H1 (cell line): ENCODE measurements at regions not wholly inside any gene's neighbourhood (a gene's known extent, or its start where the extent isn't known, plus 50 kb on each side); places are given as distances from the start of the nearest gene placed in this dataset.

Experiments used
- CTCF ChIA-PET: fragments of 300-600 bp; sonication (Branson Sonifier 250); formaldehyde crosslinking; loops from one replicate; lab custom pipeline; 2021; ENCODE audit not compliant: partially characterized antibody; lab: Charles Lee
- POLR2A ChIA-PET: fragments of 300-600 bp; sonication (Branson Sonifier 250); formaldehyde crosslinking; loops from one replicate; lab custom pipeline; 2021; ENCODE audit warnings: inconsistent platforms; ENCODE audit not compliant: partially characterized antibody; lab: Charles Lee
- DNase-seq, 2 experiments: peaks; one replicate each; pipeline versions ENCODE4 v3.0.0 to v3.0.0-alpha.2; 2010 to 2022; ENCODE audit warnings: low spot score in 2 of 2, low read depth in 1 of 2, mixed read lengths in 1 of 2
- FAIRE-seq: peaks from 2 replicates; lab custom pipeline; 2011; peaks lifted over from hg19 to GRCh38; lab: Jason Lieb, UNC
- H2AFZ ChIP-seq: 2 replicates; pipeline ENCODE4 v1.8.1; 2012; ENCODE audit warnings: low read length, inconsistent platforms
- H2AK5ac ChIP-seq: 2 replicates; pipeline ENCODE4 v1.6.1; 2013; ENCODE audit warnings: low read depth, low read length
- H2BK120ac ChIP-seq: replicated peaks from 2 replicates; pipeline ENCODE3; 2013; ENCODE audit warnings: low read depth, low read length, inconsistent platforms
- H2BK12ac ChIP-seq: 2 replicates; pipeline ENCODE4 v1.6.1; 2013; ENCODE audit warnings: low read depth, low read length
- H2BK15ac ChIP-seq: 2 replicates; pipeline ENCODE4 v1.6.1; 2013; ENCODE audit warnings: low read length
- H2BK20ac ChIP-seq: 2 replicates; pipeline ENCODE4 v1.6.1; 2013; ENCODE audit warnings: low read length
- H2BK5ac ChIP-seq: 2 replicates; pipeline ENCODE4 v1.6.1; 2013; ENCODE audit warnings: low read depth, low read length
- H3K14ac ChIP-seq: 2 replicates; pipeline ENCODE4 v1.6.1; 2013; ENCODE audit warnings: inconsistent platforms; ENCODE audit not compliant: insufficient read length
- H3K18ac ChIP-seq: 2 replicates; pipeline ENCODE4 v1.6.1; 2013; ENCODE audit warnings: low read length; ENCODE audit errors: extremely low read depth
- H3K23ac ChIP-seq: 2 replicates; pipeline ENCODE4 v1.6.1; 2013; ENCODE audit warnings: inconsistent platforms; ENCODE audit not compliant: insufficient read length
- H3K23me2 ChIP-seq: 2 replicates; pipeline ENCODE4 v1.6.1; 2013; ENCODE audit warnings: low read depth, low read length
- H3K27ac ChIP-seq: 2 replicates; pipeline ENCODE4 v1.6.1; 2011; ENCODE audit warnings: low read depth, low read length, inconsistent platforms
- H3K27me3 ChIP-seq, 4 experiments: replicated peaks in 1 of 4; 1 replicate in 1 of 4; 2 replicates in 3 of 4; pipeline versions ENCODE4 v1.6.1 to v1.8.1; 2011 to 2013; ENCODE audit warnings: low read length in 3 of 4, mild to moderate bottlenecking in 3 of 4, inconsistent platforms in 2 of 4, mixed read lengths in 2 of 4, moderate library complexity in 1 of 4; ENCODE audit not compliant: control insufficient read depth in 3 of 4, insufficient read depth in 3 of 4; ENCODE audit errors: extremely low read depth in 1 of 4
- H3K36me3 ChIP-seq, 4 experiments: 2 replicates each; pipeline versions ENCODE4 v1.6.1 to v1.8.1; 2011 to 2013; ENCODE audit warnings: mild to moderate bottlenecking in 4 of 4, low read length in 3 of 4, moderate library complexity in 2 of 4, control low read depth in 1 of 4, inconsistent platforms in 1 of 4; ENCODE audit not compliant: insufficient read depth in 4 of 4, control insufficient read depth in 2 of 4
- H3K4ac ChIP-seq: replicated peaks from 2 replicates; pipeline ENCODE3; 2013; ENCODE audit warnings: low read length, low read depth, mixed read lengths, inconsistent platforms; ENCODE audit not compliant: insufficient read length
- H3K4me1 ChIP-seq, 4 experiments: replicated peaks in 1 of 4; 1 replicate in 1 of 4; 2 replicates in 3 of 4; pipeline versions ENCODE4 v1.6.1 to v1.8.1; 2011 to 2013; ENCODE audit warnings: low read length in 3 of 4, inconsistent platforms in 2 of 4, mixed read lengths in 1 of 4; ENCODE audit not compliant: insufficient read depth in 4 of 4, control insufficient read depth in 3 of 4
- H3K4me2 ChIP-seq, 2 experiments: 2 replicates each; pipeline versions ENCODE4 v1.6.1 to v1.8.1; 2011 to 2013; ENCODE audit warnings: low read depth in 2 of 2, low read length in 2 of 2, control low read depth in 1 of 2, inconsistent platforms in 1 of 2, mild to moderate bottlenecking in 1 of 2; ENCODE audit not compliant: insufficient read depth in 1 of 2
- H3K4me3 ChIP-seq, 4 experiments: fragments of 200-600, 300-600 bp in 1 of 4; sonication (generic), shearing (Covaris generic), sonication (Bioruptor Twin) in 1 of 4; 2 replicates each; pipeline versions ENCODE4 v1.5.1 to v1.8.1; 2011 to 2016; ENCODE audit warnings: low read length in 4 of 4, low read depth in 3 of 4, control low read depth in 2 of 4, inconsistent platforms in 2 of 4, mild to moderate bottlenecking in 2 of 4, mixed read lengths in 1 of 4, moderate library complexity in 1 of 4; ENCODE audit not compliant: insufficient read depth in 2 of 4; ENCODE audit errors: extremely low read depth in 1 of 4
- H3K56ac ChIP-seq: replicated peaks from 2 replicates; pipeline ENCODE3; 2013; ENCODE audit warnings: low read depth, mild to moderate bottlenecking, mixed read lengths, low read length, inconsistent platforms; ENCODE audit not compliant: insufficient read length
- H3K79me1 ChIP-seq: 2 replicates; pipeline ENCODE4 v1.6.1; 2013; ENCODE audit warnings: low read depth, low read length, control low read depth
- H3K79me2 ChIP-seq, 2 experiments: 2 replicates each; pipeline versions ENCODE4 v1.6.1 to v1.8.1; 2012 to 2013; ENCODE audit warnings: low read length in 2 of 2, mild to moderate bottlenecking in 2 of 2, inconsistent platforms in 1 of 2; ENCODE audit not compliant: insufficient read depth in 2 of 2, control insufficient read depth in 1 of 2
- H3K9ac ChIP-seq, 4 experiments: replicated peaks in 1 of 4; 1 replicate in 1 of 4; 2 replicates in 3 of 4; pipeline versions ENCODE4 v1.6.1 to v1.8.1; 2011 to 2013; ENCODE audit warnings: low read depth in 3 of 4, low read length in 3 of 4, control low read depth in 2 of 4, mild to moderate bottlenecking in 2 of 4, moderate library complexity in 2 of 4, inconsistent platforms in 1 of 4; ENCODE audit errors: extremely low read depth in 1 of 4
- H3K9me3 ChIP-seq, 2 experiments: 2 replicates each; pipeline versions ENCODE4 v1.6.1 to v1.8.1; 2012 to 2013; ENCODE audit warnings: mild to moderate bottlenecking in 2 of 2, moderate library complexity in 2 of 2, control low read depth in 1 of 2, inconsistent platforms in 1 of 2, low read depth in 1 of 2, low read length in 1 of 2, mixed read lengths in 1 of 2; ENCODE audit not compliant: insufficient read depth in 2 of 2
- H4K20me1 ChIP-seq, 2 experiments: replicated peaks in 1 of 2; 2 replicates each; pipeline versions ENCODE3 to v1.8.1; 2011 to 2013; ENCODE audit warnings: inconsistent platforms in 2 of 2, low read length in 2 of 2, mild to moderate bottlenecking in 1 of 2; ENCODE audit not compliant: insufficient read depth in 2 of 2, control insufficient read depth in 1 of 2
- H4K5ac ChIP-seq: 2 replicates; pipeline ENCODE4 v1.6.1; 2013; ENCODE audit warnings: low read length, low read depth, mixed read lengths, inconsistent platforms; ENCODE audit not compliant: insufficient read length
- H4K8ac ChIP-seq: 2 replicates; pipeline ENCODE4 v1.8.0; 2013; ENCODE audit warnings: mild to moderate bottlenecking, moderate library complexity, low read length, inconsistent platforms; ENCODE audit not compliant: insufficient read depth; ENCODE audit errors: extremely low read depth
- H4K91ac ChIP-seq: replicated peaks from 2 replicates; pipeline ENCODE3; 2013; ENCODE audit warnings: low read length, mixed read lengths, inconsistent platforms; ENCODE audit not compliant: insufficient read length
- CBX5 ChIP-seq: fragments of 300-800, 300-1000 bp; sonication (generic); IDR thresholded peaks from 2 replicates; pipeline ENCODE4 v1.7.1; 2016; ENCODE audit warnings: antibody characterized with exemption, low read length, low read depth
- EZH2 ChIP-seq: fragments of 200-600 bp; sonication (generic); IDR thresholded peaks from 2 replicates; pipeline ENCODE4 v1.7.1; 2012; ENCODE audit warnings: low read depth, mild to moderate bottlenecking, moderate library complexity, low read length, inconsistent platforms; ENCODE audit not compliant: severe bottlenecking
- RBBP5 ChIP-seq: IDR thresholded peaks from 2 replicates; pipeline ENCODE4 v1.7.1; 2012; ENCODE audit warnings: low read depth, mild to moderate bottlenecking, inconsistent platforms, low read length, moderate library complexity, borderline replicate concordance
- TF ChIP-seq, protein P1 (sequence below): IDR thresholded peaks from 2 replicates; pipeline ENCODE4 v1.6.1; 2012; ENCODE audit warnings: low read length, inconsistent platforms

GRCh38 chr18:73746101-73746500 is 401.5 kb downstream of the FBXO15 start:
- no peak overlapping the region for H3K14ac ChIP-seq
- H3K9me3 ChIP-seq, result no peaks in the 10 kb centered on the region
- H2BK15ac ChIP-seq, result no peak overlapping the region
- no peaks in the 10 kb centered on the region for H3K27me3 ChIP-seq
- no peak overlapping the region for H3K27ac ChIP-seq
- no peaks in the 10 kb centered on the region for H3K36me3 ChIP-seq
- no peak for FAIRE-seq
- ChIA-PET POLR2A (no interaction called here), CTCF (interaction anchor here (0.6 kb wide), 1 partner anchor 103 kb away, joined by 3 read pairs; no protein-coding TSS in a partner anchor)
- no peak overlapping the region for H2BK20ac ChIP-seq
- no peak overlapping the region for H2BK120ac ChIP-seq
- no peak for DNase-seq
- H4K8ac ChIP-seq, result no peak overlapping the region
- H3K9ac ChIP-seq, result no peak overlapping the region
- no peak overlapping the region for H2BK5ac ChIP-seq
- H3K4me1 ChIP-seq, result 0 out of 7 replicates have a peak, but pooled peaks cover 0 to under 1% (median 0%) of the 10 kb centered on the region in 4 experiments
- H4K91ac ChIP-seq, result no peak overlapping the region
- H3K4me2 ChIP-seq, result no peak overlapping the region
- no peaks in the 10 kb centered on the region for H4K20me1 ChIP-seq
- no peak overlapping the region for H2BK12ac ChIP-seq
- no peak overlapping the region for H4K5ac ChIP-seq
- no peaks in the 10 kb centered on the region for H3K79me2 ChIP-seq
- no peak overlapping the region for H3K18ac ChIP-seq
- H2AK5ac ChIP-seq, result no peak overlapping the region
- no peaks in the 10 kb centered on the region for H3K79me1 ChIP-seq
- H2AFZ ChIP-seq, result no peak overlapping the region
- H3K23ac ChIP-seq, result no peak overlapping the region
- no peak overlapping the region for H3K56ac ChIP-seq
- H3K4me3 ChIP-seq, result no peak overlapping the region
- H3K23me2 ChIP-seq, result no peaks in the 10 kb centered on the region
- H3K4ac ChIP-seq, result no peak overlapping the region
- no peak for TF ChIP-seq EZH2
- TF ChIP-seq, protein P1, sequence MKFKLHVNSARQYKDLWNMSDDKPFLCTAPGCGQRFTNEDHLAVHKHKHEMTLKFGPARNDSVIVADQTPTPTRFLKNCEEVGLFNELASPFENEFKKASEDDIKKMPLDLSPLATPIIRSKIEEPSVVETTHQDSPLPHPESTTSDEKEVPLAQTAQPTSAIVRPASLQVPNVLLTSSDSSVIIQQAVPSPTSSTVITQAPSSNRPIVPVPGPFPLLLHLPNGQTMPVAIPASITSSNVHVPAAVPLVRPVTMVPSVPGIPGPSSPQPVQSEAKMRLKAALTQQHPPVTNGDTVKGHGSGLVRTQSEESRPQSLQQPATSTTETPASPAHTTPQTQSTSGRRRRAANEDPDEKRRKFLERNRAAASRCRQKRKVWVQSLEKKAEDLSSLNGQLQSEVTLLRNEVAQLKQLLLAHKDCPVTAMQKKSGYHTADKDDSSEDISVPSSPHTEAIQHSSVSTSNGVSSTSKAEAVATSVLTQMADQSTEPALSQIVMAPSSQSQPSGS, result no peak
- no peak for TF ChIP-seq RBBP5
- no peak for TF ChIP-seq CBX5
